T-helper 17 cell (primary cell): ENCODE measurements at regions not wholly inside any gene's neighbourhood (a gene's known extent, or its start where the extent isn't known, plus 50 kb on each side); places are given as distances from the start of the nearest gene placed in this dataset.

Experiments used
- ATAC-seq: fragments of 150-1000 bp; cut with Tn5 transposase; 2 replicates; pipeline ENCODE4 v1.10.0; 2021; ENCODE audit warnings: mild to moderate bottlenecking, moderate library complexity
- DNase-seq, 3 donors: peaks; one replicate each; pipeline versions ENCODE4 v3.0.0 to v3.0.0-alpha.2; 2020 to 2021
- H3K9me3 ChIP-seq: one replicate; pipeline ENCODE4 v1.7.0; 2013; ENCODE audit warnings: low read length, mild to moderate bottlenecking; ENCODE audit not compliant: control insufficient read depth, poor library complexity, severe bottlenecking
- H3K27ac Mint-ChIP-seq: one replicate; pipeline ENCODE4 v1.8.0; 2022; ENCODE audit warnings: mild to moderate bottlenecking, moderate library complexity, mixed read lengths
- H3K27me3 Mint-ChIP-seq: one replicate; pipeline ENCODE4 v1.8.0; 2022; ENCODE audit warnings: mixed read lengths
- H3K36me3 Mint-ChIP-seq: one replicate; pipeline ENCODE4 v1.8.0; 2022; ENCODE audit warnings: low read depth, mixed read lengths
- H3K4me1 Mint-ChIP-seq: one replicate; pipeline ENCODE4 v1.8.0; 2022; ENCODE audit warnings: mild to moderate bottlenecking, mixed read lengths
- H3K4me3 Mint-ChIP-seq: one replicate; pipeline ENCODE4 v1.8.0; 2022; ENCODE audit warnings: mild to moderate bottlenecking, moderate library complexity, mixed read lengths

DNA sequence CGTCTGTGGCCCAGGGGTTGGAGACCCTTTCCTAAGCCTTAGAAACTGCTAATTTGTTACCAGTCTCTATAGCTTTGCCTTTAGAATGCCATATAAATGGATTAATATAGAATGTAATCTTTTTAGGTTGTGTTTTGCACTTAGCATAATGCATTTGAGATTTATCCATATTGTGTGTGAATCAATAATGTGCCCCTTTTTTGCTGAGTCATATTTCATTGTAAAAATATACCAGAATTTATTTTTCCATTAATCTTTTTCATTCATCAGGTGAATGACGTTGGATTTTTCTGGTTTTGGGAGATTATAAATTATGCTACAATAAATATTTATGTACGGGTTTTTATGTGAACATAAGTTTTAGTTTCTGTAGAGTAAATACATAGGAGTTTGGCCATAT lies 478.8 kb upstream of the MAGEB18 start:
- H3K4me3 Mint-ChIP-seq: no peak overlapping the region
- no peaks in the 10 kb centered on the region for H3K9me3 ChIP-seq
- no peak for DNase-seq
- H3K27me3 Mint-ChIP-seq: no peaks in the 10 kb centered on the region
- H3K36me3 Mint-ChIP-seq: no peaks in the 10 kb centered on the region
- no peak overlapping the region for H3K27ac Mint-ChIP-seq
- no peak for ATAC-seq
- H3K4me1 Mint-ChIP-seq: no peaks in the 10 kb centered on the region

DNA sequence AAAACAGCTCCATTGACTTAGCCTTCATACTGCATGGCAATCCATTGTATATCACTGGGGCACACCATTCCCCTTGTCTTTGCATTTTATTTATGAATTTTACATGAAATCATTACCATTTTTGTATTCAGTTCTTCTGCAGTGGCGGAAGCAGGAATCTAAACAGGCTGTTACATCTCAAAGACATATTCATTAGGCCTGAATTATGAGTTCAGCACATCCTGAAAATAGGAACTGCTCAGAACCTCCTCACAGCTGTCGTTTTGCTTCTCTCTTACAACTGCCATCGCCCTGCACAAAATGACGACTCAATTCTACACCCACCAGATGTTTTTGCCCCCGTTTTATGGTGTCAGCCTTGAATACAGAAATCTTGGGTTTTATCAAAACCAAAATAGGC lies 474.4 kb upstream of the MAGEB18 start:
- no peaks in the 10 kb centered on the region for H3K36me3 Mint-ChIP-seq
- no peaks in the 10 kb centered on the region for H3K9me3 ChIP-seq
- H3K27me3 Mint-ChIP-seq: no peaks in the 10 kb centered on the region
- DNase-seq (no peak), ATAC-seq (no peak)
- no peak overlapping the region for H3K27ac Mint-ChIP-seq
- no peaks in the 10 kb centered on the region for H3K4me1 Mint-ChIP-seq
- H3K4me3 Mint-ChIP-seq: no peak overlapping the region

DNA sequence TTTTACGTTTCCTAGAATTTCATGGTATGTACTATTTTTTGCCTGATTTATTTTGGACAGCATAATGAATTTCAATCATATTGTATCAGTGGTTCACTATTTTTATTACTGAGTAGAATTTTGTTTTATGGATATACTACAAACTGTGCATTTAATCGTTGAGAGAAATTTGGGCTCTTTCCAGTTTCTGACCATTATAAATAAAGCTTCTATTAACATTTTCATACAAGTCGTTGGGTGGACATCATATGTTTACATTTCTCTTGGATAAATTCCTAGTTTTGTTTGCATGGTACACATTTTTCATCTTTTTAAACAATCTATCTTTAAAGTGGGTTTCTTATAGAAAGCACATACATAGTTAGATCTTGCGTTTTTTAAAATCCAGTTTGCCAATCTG lies 472.7 kb upstream of the MAGEB18 start:
- H3K4me1 Mint-ChIP-seq: no peaks in the 10 kb centered on the region
- no peaks in the 10 kb centered on the region for H3K36me3 Mint-ChIP-seq
- ATAC-seq: no peak
- H3K27me3 Mint-ChIP-seq: no peaks in the 10 kb centered on the region
- H3K27ac Mint-ChIP-seq: no peak overlapping the region
- H3K4me3 Mint-ChIP-seq: no peak overlapping the region
- DNase-seq: no peak
- H3K9me3 ChIP-seq: no peaks in the 10 kb centered on the region

DNA sequence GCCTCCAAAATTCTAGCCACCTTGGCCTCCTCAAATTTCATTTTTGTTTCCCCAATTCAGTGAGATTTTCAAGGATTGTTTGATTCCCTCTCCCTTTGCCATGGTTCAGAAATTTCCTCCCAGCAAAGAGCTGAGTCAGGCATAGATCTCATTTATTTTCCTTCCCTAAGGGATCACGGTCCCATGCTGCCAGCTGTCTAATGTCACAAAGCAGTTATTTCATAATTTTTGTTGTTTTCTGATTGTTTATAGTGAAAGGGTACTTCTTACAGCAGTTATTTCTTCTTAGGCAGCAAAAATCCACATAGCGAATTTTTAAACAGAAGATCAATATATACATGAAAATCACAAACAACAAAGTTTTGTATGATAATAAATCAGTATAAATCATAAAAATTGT lies 470.5 kb upstream of the MAGEB18 start:
- no peak overlapping the region for H3K27ac Mint-ChIP-seq
- H3K27me3 Mint-ChIP-seq: no peaks in the 10 kb centered on the region
- no peaks in the 10 kb centered on the region for H3K9me3 ChIP-seq
- ATAC-seq: no peak
- no peaks in the 10 kb centered on the region for H3K36me3 Mint-ChIP-seq
- no peak overlapping the region for H3K4me3 Mint-ChIP-seq
- no peaks in the 10 kb centered on the region for H3K4me1 Mint-ChIP-seq
- DNase-seq: no peak

DNA sequence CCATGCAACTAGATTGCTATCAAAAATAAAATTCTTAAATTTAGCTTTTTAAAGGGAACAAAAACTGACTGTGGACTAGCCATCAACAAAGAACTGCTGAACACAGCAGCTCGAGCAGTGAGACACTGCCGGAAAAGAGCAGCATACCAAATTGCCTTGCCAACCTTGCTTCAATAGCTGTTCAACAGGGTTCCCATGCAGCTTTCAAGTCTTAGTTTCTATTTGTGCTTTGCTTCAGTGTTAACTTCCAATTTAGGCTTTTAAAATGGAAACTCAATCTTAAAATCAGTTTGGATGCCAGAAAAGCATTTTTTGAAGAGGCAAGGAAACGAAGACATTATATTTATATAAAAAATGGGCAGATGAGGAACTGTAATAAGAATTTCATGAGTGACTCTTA lies 463.4 kb upstream of the MAGEB18 start:
- no peak for ATAC-seq
- no peaks in the 10 kb centered on the region for H3K9me3 ChIP-seq
- Mint-ChIP-seq H3K27ac (no peak overlapping the region), H3K4me1 (no peaks in the 10 kb centered on the region), H3K27me3 (no peaks in the 10 kb centered on the region), H3K36me3 (no peaks in the 10 kb centered on the region), H3K4me3 (no peak overlapping the region)
- no peak for DNase-seq

DNA sequence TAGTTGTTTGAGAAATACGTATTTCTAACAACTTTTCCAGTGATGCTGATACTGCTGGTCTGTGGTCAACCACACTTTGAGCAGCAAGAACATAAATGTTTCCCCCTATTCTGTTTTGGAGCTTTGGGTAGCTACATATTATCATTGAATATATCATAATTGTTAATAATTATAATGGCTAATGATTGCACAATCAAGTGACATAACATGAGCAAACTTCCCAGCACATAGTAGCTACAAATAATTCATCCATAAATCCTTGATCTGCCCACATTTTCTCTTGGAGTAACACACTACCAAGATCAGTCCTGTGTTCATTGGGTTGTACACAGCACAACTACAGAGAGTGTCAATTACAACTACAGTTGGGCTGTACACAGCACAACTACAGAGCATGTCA lies 436.3 kb upstream of the MAGEB18 start:
- no peak for DNase-seq
- Mint-ChIP-seq H3K27me3 (no peaks in the 10 kb centered on the region), H3K4me3 (no peak overlapping the region), H3K36me3 (no peaks in the 10 kb centered on the region), H3K27ac (no peak overlapping the region), H3K4me1 (no peaks in the 10 kb centered on the region)
- no peaks in the 10 kb centered on the region for H3K9me3 ChIP-seq
- ATAC-seq: no peak

DNA sequence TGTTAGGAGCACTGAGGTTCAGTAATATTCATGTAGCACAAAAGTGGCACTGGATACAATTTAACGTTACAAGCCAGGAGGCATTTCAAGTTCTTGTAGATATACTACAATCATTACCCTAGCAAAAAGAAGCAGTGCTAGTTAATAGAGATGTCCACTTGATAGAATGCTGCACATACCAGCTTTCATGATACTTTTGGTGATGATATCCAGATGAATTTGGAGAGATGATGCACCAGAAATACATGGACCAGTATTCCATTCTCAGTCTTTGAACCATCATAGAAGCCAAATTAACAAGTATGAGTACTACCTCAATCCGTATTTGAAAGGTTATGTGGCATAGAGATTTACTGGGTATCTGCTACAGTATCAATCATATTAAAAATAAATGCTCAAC lies 421.0 kb upstream of the MAGEB18 start:
- Mint-ChIP-seq H3K27me3 (no peaks in the 10 kb centered on the region), H3K4me1 (no peaks in the 10 kb centered on the region), H3K36me3 (no peaks in the 10 kb centered on the region), H3K4me3 (no peak overlapping the region), H3K27ac (no peak overlapping the region)
- DNase-seq: no peak
- ATAC-seq: no peak
- H3K9me3 ChIP-seq: no peaks in the 10 kb centered on the region

DNA sequence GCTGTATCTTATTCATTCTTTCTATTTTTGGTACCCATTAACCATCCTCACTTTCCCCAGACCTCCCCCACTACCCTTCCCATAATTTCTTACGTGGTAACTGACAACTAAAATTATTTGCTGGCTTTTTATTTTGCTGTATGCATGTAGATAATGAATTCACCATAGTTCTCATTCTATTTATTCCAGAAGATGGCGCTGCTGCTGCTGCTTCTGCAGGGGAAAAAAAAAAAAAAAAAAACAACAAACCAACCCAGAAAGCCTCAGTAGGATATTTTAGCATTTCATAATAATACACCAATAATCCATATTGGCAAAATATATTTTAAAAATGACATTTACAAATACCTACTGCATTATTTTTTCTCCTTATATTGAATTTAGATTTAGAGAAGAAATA lies 416.6 kb upstream of the MAGEB18 start:
- no peak overlapping the region for H3K4me3 Mint-ChIP-seq
- H3K27ac Mint-ChIP-seq: no peak overlapping the region
- no peaks in the 10 kb centered on the region for H3K27me3 Mint-ChIP-seq
- no peaks in the 10 kb centered on the region for H3K4me1 Mint-ChIP-seq
- DNase-seq: no peak
- H3K9me3 ChIP-seq: no peaks in the 10 kb centered on the region
- no peaks in the 10 kb centered on the region for H3K36me3 Mint-ChIP-seq
- ATAC-seq: no peak

DNA sequence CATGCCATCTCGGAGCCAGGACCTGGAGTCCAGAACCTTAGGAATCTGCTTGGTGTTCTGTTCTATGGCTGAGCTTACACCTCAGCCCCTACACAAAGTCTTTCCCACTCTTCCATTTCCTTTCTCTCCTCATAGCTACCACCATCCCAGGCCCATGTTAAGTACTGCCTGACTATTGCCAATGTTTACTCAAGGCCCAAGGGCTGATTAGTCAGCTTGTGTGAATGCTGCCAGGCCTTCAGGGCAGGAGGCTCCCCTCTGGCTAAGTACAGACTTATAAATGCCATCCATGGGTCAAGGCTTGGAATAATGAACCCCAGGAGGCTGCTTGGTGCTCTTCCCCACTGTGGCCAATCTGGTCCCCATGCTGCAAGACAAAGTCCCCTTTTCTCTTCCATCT lies 411.6 kb upstream of the MAGEB18 start:
- no peak for ATAC-seq
- no peaks in the 10 kb centered on the region for H3K27me3 Mint-ChIP-seq
- H3K9me3 ChIP-seq: no peaks in the 10 kb centered on the region
- H3K4me1 Mint-ChIP-seq: no peaks in the 10 kb centered on the region
- H3K36me3 Mint-ChIP-seq: no peaks in the 10 kb centered on the region
- H3K4me3 Mint-ChIP-seq: no peak overlapping the region
- H3K27ac Mint-ChIP-seq: no peak overlapping the region
- no peak for DNase-seq

DNA sequence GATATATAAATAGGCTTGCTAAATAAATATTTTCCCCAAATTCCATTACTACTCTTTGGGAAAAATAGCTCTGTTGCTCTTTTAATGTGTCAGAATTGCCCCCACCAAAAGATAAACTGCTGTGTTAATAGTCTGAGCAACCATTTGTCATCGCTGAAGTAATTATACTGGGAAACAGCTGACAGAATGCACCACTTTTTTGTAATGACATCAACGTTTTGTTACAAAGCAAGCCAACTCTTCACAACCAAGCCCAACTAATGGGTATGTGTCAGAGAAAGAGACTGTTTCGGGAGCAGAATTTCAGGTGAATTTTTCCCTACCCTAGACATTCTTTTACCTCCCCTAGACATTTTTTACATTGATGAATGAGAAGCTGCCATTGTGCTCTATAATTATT lies 405.0 kb upstream of the MAGEB18 start:
- Mint-ChIP-seq H3K4me3 (no peak overlapping the region), H3K27me3 (no peaks in the 10 kb centered on the region), H3K4me1 (no peaks in the 10 kb centered on the region), H3K27ac (no peak overlapping the region), H3K36me3 (no peaks in the 10 kb centered on the region)
- no peak for DNase-seq
- no peak for ATAC-seq
- no peaks in the 10 kb centered on the region for H3K9me3 ChIP-seq

DNA sequence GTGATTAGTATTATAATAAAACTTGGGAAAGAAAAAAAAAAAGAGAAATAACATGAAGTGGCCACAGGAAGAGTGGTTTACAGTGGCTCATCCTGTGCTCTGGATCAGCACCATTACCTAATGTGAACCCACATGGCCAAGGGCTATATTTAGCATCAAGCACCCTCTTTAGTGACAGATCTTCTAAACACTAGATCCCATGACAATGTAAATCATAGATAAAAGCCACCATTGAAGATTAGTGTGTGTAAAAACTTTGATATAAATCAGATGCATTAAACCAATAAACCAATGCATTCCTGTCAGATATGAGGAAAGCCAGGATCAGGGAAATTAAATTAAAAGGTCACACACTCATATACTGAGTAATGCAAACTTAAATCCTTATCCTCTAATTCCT lies 400.6 kb upstream of the MAGEB18 start:
- ATAC-seq (no peak), DNase-seq (no peak)
- H3K9me3 ChIP-seq: no peaks in the 10 kb centered on the region
- H3K27me3 Mint-ChIP-seq: no peaks in the 10 kb centered on the region
- no peaks in the 10 kb centered on the region for H3K4me1 Mint-ChIP-seq
- no peaks in the 10 kb centered on the region for H3K36me3 Mint-ChIP-seq
- no peak overlapping the region for H3K27ac Mint-ChIP-seq
- no peak overlapping the region for H3K4me3 Mint-ChIP-seq

DNA sequence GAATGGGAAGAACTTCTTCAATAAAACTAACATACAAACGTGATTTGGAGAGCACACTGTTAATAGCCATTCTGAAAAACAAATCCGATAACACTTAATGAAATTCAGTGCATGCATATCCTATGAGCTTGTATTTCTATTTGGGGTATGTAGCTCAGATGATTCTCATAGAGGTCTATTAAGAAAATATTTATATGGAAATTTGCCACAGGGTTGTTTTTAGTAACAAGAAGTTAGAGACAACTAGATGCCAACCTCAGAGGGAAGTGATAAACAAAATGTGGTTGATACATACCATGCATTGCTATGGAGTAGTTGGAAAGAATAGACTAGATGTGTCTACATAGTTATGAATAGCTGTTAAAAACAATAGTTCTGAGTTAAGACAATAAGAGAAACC lies 395.8 kb upstream of the MAGEB18 start:
- H3K27ac Mint-ChIP-seq: no peak overlapping the region
- no peaks in the 10 kb centered on the region for H3K9me3 ChIP-seq
- no peak overlapping the region for H3K4me3 Mint-ChIP-seq
- no peaks in the 10 kb centered on the region for H3K36me3 Mint-ChIP-seq
- no peak for DNase-seq
- no peak for ATAC-seq
- no peaks in the 10 kb centered on the region for H3K27me3 Mint-ChIP-seq
- no peaks in the 10 kb centered on the region for H3K4me1 Mint-ChIP-seq

DNA sequence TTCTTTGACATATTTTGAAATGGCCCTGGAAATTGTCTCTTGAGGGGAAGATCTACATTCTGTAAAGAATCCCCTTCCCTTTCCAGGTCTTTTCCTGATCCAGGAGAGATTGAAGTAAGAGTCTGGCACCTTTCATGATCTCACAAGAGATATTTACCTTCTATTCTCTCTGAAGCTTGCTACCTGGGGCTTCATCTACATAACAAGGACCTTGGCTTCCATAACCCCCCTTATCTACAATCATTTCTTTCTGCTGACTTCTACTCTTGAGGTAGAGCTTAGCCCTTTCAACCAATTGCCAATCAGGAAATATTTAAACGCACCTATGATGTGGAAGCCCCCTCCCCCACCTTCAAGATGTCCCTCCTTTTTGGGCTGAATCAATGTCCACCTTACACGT lies 383.7 kb upstream of the MAGEB18 start:
- DNase-seq: no peak
- H3K4me1 Mint-ChIP-seq: no peaks in the 10 kb centered on the region
- ATAC-seq: no peak
- H3K27me3 Mint-ChIP-seq: no peaks in the 10 kb centered on the region
- H3K4me3 Mint-ChIP-seq: no peak overlapping the region
- no peaks in the 10 kb centered on the region for H3K9me3 ChIP-seq
- H3K27ac Mint-ChIP-seq: no peak overlapping the region
- H3K36me3 Mint-ChIP-seq: no peaks in the 10 kb centered on the region

DNA sequence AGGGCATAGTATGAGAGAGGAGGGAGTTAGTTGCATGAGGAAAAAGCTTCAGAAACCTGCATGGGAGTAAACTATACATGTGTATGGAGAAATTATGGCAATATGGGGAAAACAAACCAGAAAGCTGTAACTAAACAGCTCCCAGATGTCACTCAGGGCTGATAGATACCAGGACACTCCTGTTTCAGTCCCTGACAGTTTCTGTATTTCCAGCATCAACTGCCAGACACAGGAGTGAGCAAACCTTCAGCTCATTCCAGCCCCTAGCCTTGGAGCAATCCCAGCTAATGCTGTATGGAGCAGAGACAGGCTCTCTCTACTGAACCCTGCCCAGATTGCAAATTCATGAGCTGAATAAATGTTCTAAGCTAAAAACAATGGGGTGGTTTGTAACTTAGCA lies 382.9 kb upstream of the MAGEB18 start:
- H3K4me3 Mint-ChIP-seq: no peak overlapping the region
- no peaks in the 10 kb centered on the region for H3K9me3 ChIP-seq
- no peak overlapping the region for H3K27ac Mint-ChIP-seq
- no peaks in the 10 kb centered on the region for H3K4me1 Mint-ChIP-seq
- DNase-seq (no peak), ATAC-seq (no peak)
- no peaks in the 10 kb centered on the region for H3K36me3 Mint-ChIP-seq
- H3K27me3 Mint-ChIP-seq: no peaks in the 10 kb centered on the region

DNA sequence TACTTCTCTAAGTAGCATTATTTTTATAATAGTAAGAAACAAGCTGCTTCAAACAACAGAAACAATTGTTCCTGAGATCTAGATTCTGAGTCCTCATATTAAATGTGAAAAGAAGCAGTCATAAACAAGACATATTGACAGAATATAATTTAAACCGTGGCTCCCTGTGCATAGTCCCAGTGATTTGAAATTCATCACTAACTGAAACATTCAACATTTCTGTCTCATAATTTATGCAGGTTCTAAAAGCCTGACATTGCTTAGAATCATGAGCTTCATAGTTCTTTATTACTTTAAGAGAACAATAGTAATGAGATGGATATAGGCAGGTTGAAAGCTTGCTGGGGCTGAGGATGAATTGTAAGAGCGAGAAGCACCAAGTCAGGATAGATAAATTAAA lies 375.5 kb upstream of the MAGEB18 start:
- Mint-ChIP-seq H3K36me3 (no peaks in the 10 kb centered on the region), H3K27ac (no peak overlapping the region), H3K4me1 (no peaks in the 10 kb centered on the region), H3K27me3 (no peaks in the 10 kb centered on the region), H3K4me3 (no peak overlapping the region)
- no peak for ATAC-seq
- no peaks in the 10 kb centered on the region for H3K9me3 ChIP-seq
- no peak for DNase-seq
